Smooth muscle cell (in vitro differentiated cells): ENCODE measurements at regions not wholly inside any gene's neighbourhood (a gene's known extent, or its start where the extent isn't known, plus 50 kb on each side); places are given as distances from the start of the nearest gene placed in this dataset.

ENCODE experiments used
- DNase-seq: peaks from one replicate; lab custom pipeline; 2025; ENCODE audit not compliant: unreplicated experiment; lab: John Stamatoyannopoulos, UW
- H2AFZ ChIP-seq: fragments of 200-600 bp; sonication (generic); 2 replicates; pipeline ENCODE4 v1.6.0; 2016; ENCODE audit warnings: antibody characterized with exemption, low read depth, mild to moderate bottlenecking
- H3F3A ChIP-seq: fragments of 200-600 bp; sonication (generic); 2 replicates; pipeline ENCODE4 v1.6.0; 2017; ENCODE audit warnings: antibody characterized with exemption, low read depth
- H3K27ac ChIP-seq: fragments of 200-600 bp; sonication (generic); 2 replicates; pipeline ENCODE4 v1.5.1; 2016; ENCODE audit warnings: low read depth, mild to moderate bottlenecking
- H3K27me3 ChIP-seq: fragments of 200-600 bp; sonication (generic); 2 replicates; pipeline ENCODE4 v1.6.1; 2016; ENCODE audit warnings: low read depth, mild to moderate bottlenecking
- H3K36me3 ChIP-seq: fragments of 200-600 bp; sonication (generic); 2 replicates; pipeline ENCODE4 v1.5.1; 2016; ENCODE audit warnings: low read depth
- H3K4me1 ChIP-seq: fragments of 200-600 bp; sonication (generic); 2 replicates; pipeline ENCODE4 v1.5.1; 2016; ENCODE audit warnings: low read depth
- H3K4me2 ChIP-seq: fragments of 200-600 bp; sonication (generic); 2 replicates; pipeline ENCODE4 v1.6.0; 2016; ENCODE audit warnings: mild to moderate bottlenecking
- H3K4me3 ChIP-seq: fragments of 200-600 bp; sonication (generic); 2 replicates; pipeline ENCODE4 v1.5.1; 2016; ENCODE audit warnings: mild to moderate bottlenecking
- H3K79me2 ChIP-seq: fragments of 200-600 bp; sonication (generic); 2 replicates; pipeline ENCODE4 v1.6.0; 2016; ENCODE audit warnings: low read depth, mild to moderate bottlenecking
- H3K9ac ChIP-seq: fragments of 200-600 bp; sonication (generic); 2 replicates; pipeline ENCODE4 v1.6.0; 2016; ENCODE audit warnings: low read depth
- H3K9me3 ChIP-seq: fragments of 200-600 bp; sonication (generic); replicated peaks from 2 replicates; pipeline ENCODE4 v1.5.1; 2016; ENCODE audit warnings: low read depth
- H4K20me1 ChIP-seq: fragments of 200-600 bp; sonication (generic); 2 replicates; pipeline ENCODE4 v1.6.0; 2016; ENCODE audit warnings: low read depth
- CTCF ChIP-seq: fragments of 200-600 bp; sonication (generic); IDR thresholded peaks from 2 replicates; pipeline ENCODE4 v1.5.1; 2017; ENCODE audit warnings: borderline replicate concordance, mild to moderate bottlenecking, antibody characterized with exemption; ENCODE audit not compliant: insufficient read depth, poor library complexity, severe bottlenecking
- WGBS: methylation state at CpG from one replicate; pipeline ENCODE4 v1.1.7; 2016; ENCODE audit warnings: low lambda C conversion rate; 5-methylcytosine and 5-hydroxymethylcytosine counted together

- H4K20me1 ChIP-seq, result no peaks in the 10 kb centered on the region
Observed at GRCh38 chr6:91796603-91797002, 1209.7 kb upstream of the MAP3K7 start.

GRCh38 chr6:91788501-91788900 is 1201.6 kb upstream of the MAP3K7 start:
- Histone ChIP-seq H3K9me3 (no peaks in the 10 kb centered on the region), H3K27me3 (no peaks in the 10 kb centered on the region), H3K9ac (no peak overlapping the region), H3F3A (no peaks in the 10 kb centered on the region), H3K4me2 (no peak overlapping the region), H3K4me1 (no peaks in the 10 kb centered on the region), H3K36me3 (no peaks in the 10 kb centered on the region), H4K20me1 (no peaks in the 10 kb centered on the region), H3K4me3 (no peak overlapping the region), H3K27ac (no peak overlapping the region), H2AFZ (no peak overlapping the region), H3K79me2 (no peaks in the 10 kb centered on the region)
- no peak for DNase-seq
- 56% methylated on average over 2 of the region's 2 CpGs for WGBS
- TF ChIP-seq CTCF, result no peak

More at GRCh38 chr6:91796603-91797002, 1209.7 kb upstream of the MAP3K7 start:
- H3K79me2 ChIP-seq, result no peaks in the 10 kb centered on the region
- no peaks in the 10 kb centered on the region for H3K27me3 ChIP-seq
- DNase-seq, result no peak
- H3K9ac ChIP-seq, result no peak overlapping the region
- H2AFZ ChIP-seq, result no peak overlapping the region
- H3K36me3 ChIP-seq, result no peaks in the 10 kb centered on the region
- WGBS, result 85% methylated on average over 1 of the region's 1 CpG
- no peak for TF ChIP-seq CTCF
- H3K4me1 ChIP-seq, result no peaks in the 10 kb centered on the region
- no peak overlapping the region for H3K4me3 ChIP-seq
- no peak overlapping the region for H3K4me2 ChIP-seq
- no peaks in the 10 kb centered on the region for H3F3A ChIP-seq
- no peak overlapping the region for H3K27ac ChIP-seq
- no peaks in the 10 kb centered on the region for H3K9me3 ChIP-seq

GRCh38 chr6:91786474-91787184 is 1199.8 kb upstream of the MAP3K7 start:
- H3K9me3 ChIP-seq, result no peaks in the 10 kb centered on the region
- WGBS, result 76% methylated on average over 11 of the region's 11 CpGs
- H2AFZ ChIP-seq, result no peak overlapping the region
- H3K27me3 ChIP-seq, result no peaks in the 10 kb centered on the region
- no peaks in the 10 kb centered on the region for H3F3A ChIP-seq
- H3K4me2 ChIP-seq, result no peak overlapping the region
- H4K20me1 ChIP-seq, result no peaks in the 10 kb centered on the region
- DNase-seq, result no peak
- H3K4me3 ChIP-seq, result no peak overlapping the region
- TF ChIP-seq CTCF, result no peak
- no peaks in the 10 kb centered on the region for H3K79me2 ChIP-seq
- H3K36me3 ChIP-seq, result no peaks in the 10 kb centered on the region
- H3K4me1 ChIP-seq, result no peaks in the 10 kb centered on the region
- H3K9ac ChIP-seq, result no peak overlapping the region
- H3K27ac ChIP-seq, result no peak overlapping the region

GRCh38 chr6:91782802-91783201 is 1195.9 kb upstream of the MAP3K7 start:
- Histone ChIP-seq H3K27ac (no peak overlapping the region), H3K9ac (no peak overlapping the region), H3K9me3 (no peaks in the 10 kb centered on the region), H4K20me1 (no peaks in the 10 kb centered on the region), H3K27me3 (no peaks in the 10 kb centered on the region), H3K4me2 (no peak overlapping the region), H3F3A (no peaks in the 10 kb centered on the region), H3K4me1 (no peaks in the 10 kb centered on the region), H2AFZ (no peak overlapping the region), H3K79me2 (no peaks in the 10 kb centered on the region), H3K4me3 (no peak overlapping the region), H3K36me3 (no peaks in the 10 kb centered on the region)
- no peak for TF ChIP-seq CTCF
- no peak for DNase-seq
- WGBS, result 68% methylated on average over 2 of the region's 2 CpGs
